ENCODE measurements at regions not wholly inside any gene's neighbourhood (a gene's known extent, or its start where the extent isn't known, plus 50 kb on each side); places are given as distances from the start of the nearest gene placed in this dataset.

- ATAC-seq: no peak
- intact Hi-C loops (cut with DNase I): no loop called here
Observed at GRCh38 chr3:81390796-81391195, 370.6 kb downstream of the GBE1 start.

GRCh38 chr3:81388191-81388590 lies 373.3 kb downstream of the GBE1 start:
- intact Hi-C loops (cut with DNase I): no loop called here
- peaks cover 5 to 14% of the 10 kb centered on the region in 2 donors for H3K27me3 ChIP-seq

More at GRCh38 chr3:81390796-81391195, 370.6 kb downstream of the GBE1 start:
- Histone ChIP-seq H3K36me3 (no peaks in the 10 kb centered on the region), H3K4me1 (no peaks in the 10 kb centered on the region), H3K9me3 (no peaks in the 10 kb centered on the region), H3K27ac (no peak overlapping the region), H3K27me3 (peaks cover 5 to 14% of the 10 kb centered on the region in 2 donors), H3K4me3 (no peak overlapping the region)
- no peak for DNase-seq
- TF ChIP-seq CTCF (IDR thresholded peaks at IDR 0.05): no peak

GRCh38 chr3:81382470-81382869 lies 379.0 kb downstream of the GBE1 start:
- Histone ChIP-seq H3K27me3 (peaks cover 6 to 17% of the 10 kb centered on the region in 2 donors), H3K4me3 (no peak overlapping the region), H3K9me3 (no peaks in the 10 kb centered on the region), H3K27ac (no peak overlapping the region), H3K4me1 (no peaks in the 10 kb centered on the region), H3K36me3 (no peaks in the 10 kb centered on the region)
- no peak for TF ChIP-seq CTCF (IDR thresholded peaks at IDR 0.05)
- no peak for DNase-seq
- intact Hi-C loops (cut with DNase I): no loop called here
- ATAC-seq: no peak

More at GRCh38 chr3:81388191-81388590, 373.3 kb downstream of the GBE1 start:
- Histone ChIP-seq H3K4me1 (no peaks in the 10 kb centered on the region), H3K4me3 (no peak overlapping the region), H3K27ac (no peak overlapping the region), H3K9me3 (no peaks in the 10 kb centered on the region), H3K36me3 (no peaks in the 10 kb centered on the region)
- ATAC-seq (no peak), DNase-seq (no peak)
- TF ChIP-seq CTCF (IDR thresholded peaks at IDR 0.05): no peak

- no peaks in the 10 kb centered on the region for H3K9me3 ChIP-seq
- intact Hi-C loops (cut with DNase I): no loop called here
- H3K27ac ChIP-seq: no peak overlapping the region
- no peaks in the 10 kb centered on the region for H3K36me3 ChIP-seq
- TF ChIP-seq CTCF (IDR thresholded peaks at IDR 0.05): no peak
- H3K4me1 ChIP-seq: no peaks in the 10 kb centered on the region
- no peak for ATAC-seq
- no peak overlapping the region for H3K4me3 ChIP-seq
- DNase-seq: no peak
- peaks cover 6 to 9% of the 10 kb centered on the region in 2 donors for H3K27me3 ChIP-seq
Observed at GRCh38 chr3:81380234-81380633, 381.2 kb downstream of the GBE1 start.

- no peaks in the 10 kb centered on the region for H3K9me3 ChIP-seq
- no peak for DNase-seq
- no peak overlapping the region for H3K27ac ChIP-seq
- H3K4me1 ChIP-seq: no peaks in the 10 kb centered on the region
- no peaks in the 10 kb centered on the region for H3K36me3 ChIP-seq
- ATAC-seq: no peak
- TF ChIP-seq CTCF (IDR thresholded peaks at IDR 0.05): no peak
- no peak overlapping the region for H3K4me3 ChIP-seq
- intact Hi-C loops (cut with DNase I): no loop called here
- peaks cover 6 to 9% of the 10 kb centered on the region in 2 donors for H3K27me3 ChIP-seq
Observed at GRCh38 chr3:81378552-81379293, 382.7 kb downstream of the GBE1 start.
